Parathyroid adenoma (tissue), 2 donors: ENCODE measurements at regions not wholly inside any gene's neighbourhood (a gene's known extent, or its start where the extent isn't known, plus 50 kb on each side); places are given as distances from the start of the nearest gene placed in this dataset.

Source experiments
- H2AFZ ChIP-seq: fragments of 300-600 bp; sonication (generic); one replicate; pipeline ENCODE4 v1.7.0; 2017; ENCODE audit warnings: antibody characterized with exemption, mild to moderate bottlenecking
- H3K27ac ChIP-seq: fragments of 300-600 bp; sonication (generic); one replicate; pipeline ENCODE4 v1.7.0; 2017
- H3K27me3 ChIP-seq: fragments of 300-600 bp; sonication (generic); one replicate; pipeline ENCODE4 v1.7.0; 2017; ENCODE audit warnings: low read length; ENCODE audit not compliant: control insufficient read depth, insufficient read depth
- H3K36me3 ChIP-seq: fragments of 300-600 bp; sonication (generic); one replicate; pipeline ENCODE4 v1.7.0; 2017; ENCODE audit warnings: low read length; ENCODE audit not compliant: control insufficient read depth, insufficient read depth
- H3K4me1 ChIP-seq: fragments of 300-600 bp; sonication (generic); one replicate; pipeline ENCODE4 v1.7.0; 2017; ENCODE audit warnings: control low read depth
- H3K4me2 ChIP-seq: fragments of 300-600 bp; sonication (generic); one replicate; pipeline ENCODE4 v1.7.0; 2017; ENCODE audit warnings: low read length
- H3K4me3 ChIP-seq: fragments of 300-600 bp; sonication (generic); one replicate; pipeline ENCODE4 v1.7.0; 2017; ENCODE audit warnings: low read depth, low read length
- H3K79me2 ChIP-seq: fragments of 300-600 bp; sonication (generic); one replicate; pipeline ENCODE4 v1.7.0; 2017; ENCODE audit warnings: control low read depth
- H3K9ac ChIP-seq: fragments of 300-600 bp; sonication (generic); one replicate; pipeline ENCODE4 v1.7.0; 2017; ENCODE audit warnings: mild to moderate bottlenecking
- H3K9me3 ChIP-seq: fragments of 300-600 bp; sonication (generic); one replicate; pipeline ENCODE4 v1.7.0; 2017; ENCODE audit warnings: low read length; ENCODE audit not compliant: control insufficient read depth
- CTCF ChIP-seq: fragments of 300-600 bp; sonication (generic); IDR thresholded peaks from one replicate; pipeline ENCODE4 v1.7.0; 2017; ENCODE audit warnings: antibody characterized with exemption, mild to moderate bottlenecking
- donor health status: primary hyperparathyroidism.

GRCh38 chr11:45428116-45428515 lies 142.0 kb upstream of the SYT13 start:
- Histone ChIP-seq H3K4me1 (no peaks in the 10 kb centered on the region), H3K27ac (no peak overlapping the region), H3K4me3 (no peak overlapping the region), H3K4me2 (no peak overlapping the region), H3K9me3 (no peaks in the 10 kb centered on the region), H2AFZ (no peak overlapping the region), H3K79me2 (no peaks in the 10 kb centered on the region), H3K9ac (no peak overlapping the region), H3K36me3 (no peaks in the 10 kb centered on the region), H3K27me3 (no peaks in the 10 kb centered on the region)
- no peak for TF ChIP-seq CTCF

DNA sequence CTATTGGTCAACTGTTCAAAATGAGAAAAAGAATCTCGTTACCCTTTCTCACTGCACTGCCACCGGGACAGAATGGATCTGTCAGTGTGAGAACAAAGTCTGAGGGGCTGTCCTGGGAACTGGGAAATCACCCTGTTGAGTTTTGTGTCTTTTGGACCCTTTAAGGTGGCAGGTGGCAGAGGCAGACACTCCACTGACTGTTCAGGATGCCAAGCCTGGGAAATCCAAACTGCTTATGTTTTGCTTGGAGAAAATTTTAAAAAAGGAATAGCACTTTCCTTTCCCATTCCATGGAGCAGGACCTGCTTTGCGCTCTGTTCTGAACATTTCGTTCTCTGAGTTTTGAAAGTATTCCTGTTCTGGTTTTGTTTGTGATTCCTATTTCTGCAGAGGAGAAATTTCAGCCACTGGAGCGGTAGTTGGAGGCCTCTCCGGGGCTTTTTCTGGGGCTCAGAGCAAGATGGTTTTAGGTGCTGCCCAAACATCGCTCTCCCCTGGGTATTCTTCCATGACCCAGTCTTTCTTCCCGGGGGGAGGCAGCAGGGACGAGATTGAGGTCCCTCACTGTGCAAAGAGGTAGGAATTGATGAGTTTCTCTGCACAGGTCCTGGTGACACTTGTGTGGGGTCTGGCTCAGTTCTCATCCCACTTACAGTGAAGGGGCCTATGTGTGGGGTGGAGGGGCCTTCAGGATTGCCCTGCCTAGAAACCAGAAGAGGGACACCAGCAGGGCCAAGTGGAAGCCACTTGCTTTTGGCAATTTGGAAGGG lies 138.5 kb upstream of the SYT13 start:
- Histone ChIP-seq H3K9me3 (no peaks in the 10 kb centered on the region), H3K4me3 (no peak overlapping the region), H3K27ac (no peak overlapping the region), H2AFZ (no peak overlapping the region), H3K79me2 (no peaks in the 10 kb centered on the region), H3K27me3 (no peaks in the 10 kb centered on the region), H3K9ac (no peak overlapping the region), H3K36me3 (no peaks in the 10 kb centered on the region), H3K4me2 (no peak overlapping the region), H3K4me1 (no peaks in the 10 kb centered on the region)
- no peak for TF ChIP-seq CTCF

DNA sequence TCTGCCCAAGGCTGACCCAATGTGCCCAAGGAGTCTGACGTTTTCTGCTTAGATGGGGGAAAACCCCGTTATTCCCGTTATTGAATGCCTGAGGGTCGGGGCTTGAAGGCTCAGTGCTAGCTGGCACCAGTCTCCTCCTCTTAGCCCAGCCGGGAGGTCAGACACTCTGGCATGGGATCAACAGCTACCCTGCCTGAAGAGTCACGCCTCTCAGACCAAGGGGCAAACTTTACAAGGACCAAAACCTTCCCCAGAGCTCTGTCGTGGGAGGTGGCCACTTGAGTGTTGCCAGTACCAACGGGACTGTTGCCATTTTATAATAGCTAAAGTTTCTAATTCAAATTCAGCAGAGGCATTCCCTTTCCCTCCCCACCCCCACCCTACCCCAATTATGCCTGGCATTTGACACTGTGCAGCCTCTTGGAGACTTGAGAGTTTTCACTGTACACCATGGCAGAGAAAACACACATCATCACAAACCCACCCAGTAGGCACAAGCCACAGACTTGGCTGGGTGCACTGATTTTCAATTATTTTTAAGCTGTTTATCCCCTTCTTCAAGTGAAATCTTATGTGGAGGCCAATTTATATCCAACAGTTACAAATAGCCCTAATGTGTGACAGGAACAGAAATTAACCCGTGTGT lies 137.5 kb upstream of the SYT13 start:
- Histone ChIP-seq H3K36me3 (no peaks in the 10 kb centered on the region), H3K27ac (no peak overlapping the region), H3K9ac (no peak overlapping the region), H3K27me3 (no peaks in the 10 kb centered on the region), H3K4me1 (no peaks in the 10 kb centered on the region), H3K4me3 (no peak overlapping the region), H2AFZ (no peak overlapping the region), H3K79me2 (no peaks in the 10 kb centered on the region), H3K9me3 (no peaks in the 10 kb centered on the region), H3K4me2 (no peak overlapping the region)
- TF ChIP-seq CTCF, result no peak

- Histone ChIP-seq H3K4me2 (no peak overlapping the region), H3K9ac (no peak overlapping the region), H3K36me3 (no peaks in the 10 kb centered on the region), H3K4me3 (no peak overlapping the region), H3K27me3 (no peaks in the 10 kb centered on the region), H3K9me3 (no peaks in the 10 kb centered on the region), H3K27ac (no peak overlapping the region), H3K4me1 (no peaks in the 10 kb centered on the region), H3K79me2 (no peaks in the 10 kb centered on the region), H2AFZ (no peak overlapping the region)
- TF ChIP-seq CTCF, result no peak
Observed at GRCh38 chr11:45423036-45423435, 136.9 kb upstream of the SYT13 start.
